Heart right ventricle (tissue), 16 donors: ENCODE measurements at regions not wholly inside any gene's neighbourhood (a gene's known extent, or its start where the extent isn't known, plus 50 kb on each side); places are given as distances from the start of the nearest gene placed in this dataset.
A peak's percentile ranks its signal among the peaks of the same experiment; 100 is the strongest.

Experiments
- ATAC-seq, 8 donors: fragments of 200-7000 bp; cut with Tn5 transposase; one replicate each; pipeline ENCODE4 v1.9.1; 2020; ENCODE audit warnings: mild to moderate bottlenecking in 8 of 8, moderate library complexity in 8 of 8, moderate number of reproducible peaks in 1 of 8
- DNase-seq, 2 donors: peaks; one replicate each; pipeline ENCODE4 v3.0.0-alpha.2; 2020
- H3K27ac ChIP-seq, 10 donors: fragments of 200-600 bp; sonication (generic) in 2 of 10; one replicate each; pipeline versions ENCODE4 v1.5.0 to v1.8.0; 2020 to 2022; ENCODE audit warnings: mild to moderate bottlenecking in 3 of 10
- H3K27me3 ChIP-seq, 7 donors: fragments of 200-600 bp; one replicate each; pipeline ENCODE4 v1.8.0; 2021 to 2022; ENCODE audit warnings: mild to moderate bottlenecking in 2 of 7
- H3K36me3 ChIP-seq, 9 donors: fragments of 200-600 bp; sonication (generic) in 1 of 9; one replicate each; pipeline versions ENCODE4 v1.5.0 to v1.8.0; 2020 to 2022; ENCODE audit warnings: mild to moderate bottlenecking in 2 of 9
- H3K4me1 ChIP-seq, 9 donors: fragments of 200-600 bp; sonication (generic) in 1 of 9; one replicate each; pipeline versions ENCODE4 v1.5.0 to v1.8.0; 2020 to 2022; ENCODE audit warnings: mild to moderate bottlenecking in 4 of 9
- H3K4me3 ChIP-seq, 10 donors: fragments of 200-600 bp; sonication (generic) in 2 of 10; one replicate each; pipeline versions ENCODE4 v1.5.0 to v1.8.0; 2020 to 2022; ENCODE audit warnings: mild to moderate bottlenecking in 7 of 10, moderate library complexity in 2 of 10
- H3K9me3 ChIP-seq, 11 donors: fragments of 200-600 bp in 10 of 11; sonication (generic) in 2 of 11; one replicate each; pipeline versions ENCODE4 v1.5.0 to v1.8.0; 2013 to 2022; ENCODE audit warnings: mild to moderate bottlenecking in 2 of 11, control low read depth in 1 of 11, moderate library complexity in 1 of 11
- CTCF ChIP-seq, 9 donors: fragments of 200-600 bp; sonication (generic) in 2 of 9; IDR thresholded peaks; one replicate each; pipeline versions ENCODE4 v1.5.0 to v1.8.0; 2021 to 2022; ENCODE audit warnings: antibody characterized with exemption in 9 of 9, mild to moderate bottlenecking in 5 of 9, moderate library complexity in 1 of 9
- WGBS, 2 donors: extraction: QIAGEN DNeasy Blood & Tissue Kit; methylation state at CpG; one replicate each; pipeline ENCODE4 v1.1.7; 2013; ENCODE audit warnings: inconsistent platforms in 1 of 2; 5-methylcytosine and 5-hydroxymethylcytosine counted together
- intact Hi-C, 10 donors: fragments of 100-400 bp; cut with DNase I; formaldehyde crosslinking; loops; one replicate each; pipeline versions ENCODE4 v1.11.1 to v1.14.2; 2022
- donor health status: Arrhythmogenic right ventricular cardiomyopathy.
- donor health status: ischemic (EF 13 %, LVEDD 7.1; RV severe dilation, severe dysfunction).
- donor health status: healthy with polysubstance abuse.
- donor health status: DM: no; HTN: yes; CAD: no.
- donor health status: DM: no; HTN: no; CAD: no.
- donor health status: ischemic (EF 25% LVEDD 6.9; RV normal size, moderate dysfunction).
- donor health status: ischemic (EF 25% LVEDD 5.7; RV mildly dilated, moderate dysfunction).
- donor health status: healthy.
- donor health status: DM: yes; HTN: yes; CAD: no.
- donor health status: Ischemic cardiomyopathy.
- donor health status: ischemic (EF 35%, LVEDD 5.7; RV mildly dilated, moderate dysfunction).
- donor health status: nonischemic (EF 11% LVEDD 7.7; RV severe dilation, severe dysfunction).
- donor health status: DM: yes; HTN: yes; CAD: no.
- donor health status: PGD.
- donor health status: ischemic (EF 29% LVEDD 5.4; RV normal size, mild dysfunction).
- donor health status: nonischemic (EF 23%, LVEDD 6.1; RV moderate dilation, normal function).

GRCh38 chr1:55724551-55725325 lies 509.6 kb upstream of the USP24 start:
- intact Hi-C loops: no loop called here
- WGBS, 2 donors: 93% methylated on average over 7 of the region's 7 CpGs
- TF ChIP-seq CTCF (IDR thresholded peaks at IDR 0.05): no peak
- Histone ChIP-seq H3K27ac (no peak overlapping the region), H3K27me3 (no peaks in the 10 kb centered on the region), H3K4me1 (peaks cover 0 to under 1% (median 0%) of the 10 kb centered on the region in 9 donors), H3K9me3 (no peaks in the 10 kb centered on the region), H3K36me3 (no peaks in the 10 kb centered on the region), H3K4me3 (no peak overlapping the region)
- ATAC-seq (no peak), DNase-seq (no peak)

- intact Hi-C loops: no loop called here
Observed at GRCh38 chr1:55723001-55723400, 507.8 kb upstream of the USP24 start.

GRCh38 chr1:55720261-55720660 lies 505.1 kb upstream of the USP24 start:
- TF ChIP-seq CTCF (IDR thresholded peaks at IDR 0.05): no peak
- 84% methylated on average over 3 of the region's 3 CpGs for WGBS, 2 donors
- no peaks in the 10 kb centered on the region for H3K27me3 ChIP-seq
- ATAC-seq (peak in 2 of 8 donors; percentile 29 to 40), DNase-seq (peak in 1 of 2 donors; percentile 23)
- intact Hi-C loops: no loop called here
- H3K36me3 ChIP-seq: no peaks in the 10 kb centered on the region
- H3K9me3 ChIP-seq: no peaks in the 10 kb centered on the region
- H3K4me3 ChIP-seq: no peak overlapping the region
- peaks cover 0 to 24% (median 14%) of the 10 kb centered on the region in 9 donors for H3K4me1 ChIP-seq
- peak overlapping the region in 2 of 10 donors; percentile 7 to 22 for H3K27ac ChIP-seq

More at GRCh38 chr1:55723001-55723400, 507.8 kb upstream of the USP24 start:
- TF ChIP-seq CTCF (IDR thresholded peaks at IDR 0.05): no peak
- H3K9me3 ChIP-seq: no peaks in the 10 kb centered on the region
- ATAC-seq: no peak
- H3K4me3 ChIP-seq: no peak overlapping the region
- H3K36me3 ChIP-seq: no peaks in the 10 kb centered on the region
- H3K27me3 ChIP-seq: no peaks in the 10 kb centered on the region
- no peak for DNase-seq
- H3K4me1 ChIP-seq: peaks cover 0 to 18% (median 10%) of the 10 kb centered on the region in 9 donors
- WGBS, 2 donors: 95 to 96% methylated on average over 1 of the region's 1 CpG
- no peak overlapping the region for H3K27ac ChIP-seq

GRCh38 chr1:55718758-55719671 lies 503.9 kb upstream of the USP24 start:
- Histone ChIP-seq H3K4me3 (no peak overlapping the region), H3K4me1 (peaks cover 0 to 36% (median 14%) of the 10 kb centered on the region in 9 donors), H3K27ac (peak overlapping the region in 6 of 10 donors; percentile 12 to 59 (median 46)), H3K36me3 (no peaks in the 10 kb centered on the region), H3K9me3 (no peaks in the 10 kb centered on the region), H3K27me3 (no peaks in the 10 kb centered on the region)
- TF ChIP-seq CTCF (IDR thresholded peaks at IDR 0.05): no peak
- ATAC-seq (peak; percentile 55 to 94 (median 62)), DNase-seq (peak; percentile 11)
- intact Hi-C loops: no loop called here
- 62 to 69% methylated on average over 7 of the region's 7 CpGs for WGBS, 2 donors
